C4-2B (cell line): ENCODE measurements at regions not wholly inside any gene's neighbourhood (a gene's known extent, or its start where the extent isn't known, plus 50 kb on each side); places are given as distances from the start of the nearest gene placed in this dataset.

Experiments used
- CTCF ChIP-seq: fragments of 450-650 bp; conservative IDR thresholded peaks from 2 replicates; pipeline ENCODE4 v1.5.1; 2017; ENCODE audit warnings: mild to moderate bottlenecking
- ZFX ChIP-seq: fragments of 450-650 bp; IDR thresholded peaks from 2 replicates; pipeline ENCODE4 v1.6.1; 2017

- TF ChIP-seq CTCF (peak; percentile 82), ZFX (no peak)
Observed at GRCh38 chr4:121484633-121485032, 103.8 kb upstream of the QRFPR start.
